H1 (cell line): ENCODE measurements at regions not wholly inside any gene's neighbourhood (a gene's known extent, or its start where the extent isn't known, plus 50 kb on each side); places are given as distances from the start of the nearest gene placed in this dataset.

Experiments used
- ATF2 ChIP-seq: IDR thresholded peaks from 2 replicates; pipeline ENCODE4 v1.6.1; 2012; ENCODE audit warnings: low read length, inconsistent platforms
- ATF3 ChIP-seq: IDR thresholded peaks from 2 replicates; pipeline ENCODE4 v1.6.1; 2011; ENCODE audit warnings: low read depth, mild to moderate bottlenecking, low read length; ENCODE audit not compliant: insufficient read depth
- CHD1 ChIP-seq: IDR thresholded peaks from 2 replicates; pipeline ENCODE4 v1.6.1; 2012; ENCODE audit warnings: low read depth, low read length, improper control_type of control experiment
- CREB1 ChIP-seq: IDR thresholded peaks from 2 replicates; pipeline ENCODE4 v1.6.1; 2012; ENCODE audit warnings: inconsistent platforms
- CTCF ChIP-seq, 3 experiments: IDR thresholded peaks; 1 replicate in 2 of 3; 2 replicates in 1 of 3; pipeline versions ENCODE4 v1.5.1 to v1.6.1; 2011; ENCODE audit warnings: low read length in 3 of 3, mild to moderate bottlenecking in 3 of 3, inconsistent platforms in 2 of 3, low read depth in 1 of 3, moderate library complexity in 1 of 3; ENCODE audit not compliant: insufficient read depth in 1 of 3; ENCODE audit errors: control extremely low read depth in 1 of 3
- EZH2 ChIP-seq: fragments of 200-600 bp; sonication (generic); IDR thresholded peaks from 2 replicates; pipeline ENCODE4 v1.7.1; 2012; ENCODE audit warnings: low read depth, mild to moderate bottlenecking, moderate library complexity, low read length, inconsistent platforms; ENCODE audit not compliant: severe bottlenecking
- GABPA ChIP-seq: IDR thresholded peaks from 2 replicates; pipeline ENCODE4 v1.6.1; 2011; ENCODE audit warnings: mild to moderate bottlenecking, low read length, moderate library complexity, borderline replicate concordance; ENCODE audit not compliant: insufficient read depth
- MAX ChIP-seq: IDR thresholded peaks from 2 replicates; pipeline ENCODE4 v1.6.1; 2012; ENCODE audit warnings: inconsistent platforms
- POLR2AphosphoS5 ChIP-seq: IDR thresholded peaks from 2 replicates; pipeline ENCODE4 v1.6.1; 2011; ENCODE audit warnings: low read depth, low read length
- RBBP5 ChIP-seq: IDR thresholded peaks from 2 replicates; pipeline ENCODE4 v1.7.1; 2012; ENCODE audit warnings: low read depth, mild to moderate bottlenecking, inconsistent platforms, low read length, moderate library complexity, borderline replicate concordance
- SIN3A ChIP-seq, 2 experiments: IDR thresholded peaks in 1 of 2; conservative IDR thresholded peaks in 1 of 2; 2 replicates each; pipeline ENCODE4 v1.6.1; 2011 to 2012; ENCODE audit warnings: low read length in 2 of 2, improper control_type of control experiment in 1 of 2, low read depth in 1 of 2, mild to moderate bottlenecking in 1 of 2
- SP4 ChIP-seq: IDR thresholded peaks from 2 replicates; pipeline ENCODE4 v1.6.1; 2012; ENCODE audit warnings: low read length, inconsistent platforms
- SUZ12 ChIP-seq: fragments of 200-600 bp; sonication (generic); IDR thresholded peaks from 2 replicates; pipeline ENCODE4 v1.6.1; 2012; ENCODE audit warnings: mild to moderate bottlenecking, inconsistent platforms, low read length, moderate library complexity, mixed read lengths
- TAF1 ChIP-seq: IDR thresholded peaks from 2 replicates; pipeline ENCODE4 v1.6.1; 2011; ENCODE audit warnings: mild to moderate bottlenecking, low read depth, low read length

- no peak for TF ChIP-seq RBBP5
- no peak for TF ChIP-seq CHD1
- no peak for TF ChIP-seq ATF3
- no peak for TF ChIP-seq EZH2
- TF ChIP-seq CREB1, result no peak
- TF ChIP-seq POLR2AphosphoS5, result no peak
- no peak for TF ChIP-seq CTCF (IDR thresholded peaks at IDR 0.05; ENCODE audit: control extremely low read depth in 1 of 3, insufficient read depth in 1 of 3, low read depth in 1 of 3, low read length in 3 of 3)
- no peak for TF ChIP-seq ATF2
- no peak for TF ChIP-seq SP4
- TF ChIP-seq TAF1, result no peak
- TF ChIP-seq MAX, result no peak
- no peak for TF ChIP-seq GABPA
- no peak for TF ChIP-seq SUZ12
- TF ChIP-seq SIN3A (conservative IDR thresholded peaks at IDR 0.05 in 1 of 2, IDR thresholded peaks at IDR 0.05 in 1 of 2; ENCODE audit: low read depth in 1 of 2, low read length in 2 of 2), result no peak
Observed at GRCh38 chr3:83096-83495, 113.5 kb upstream of the CHL1 start.
